ENCODE measurements at regions not wholly inside any gene's neighbourhood (a gene's known extent, or its start where the extent isn't known, plus 50 kb on each side); places are given as distances from the start of the nearest gene placed in this dataset.

DNA sequence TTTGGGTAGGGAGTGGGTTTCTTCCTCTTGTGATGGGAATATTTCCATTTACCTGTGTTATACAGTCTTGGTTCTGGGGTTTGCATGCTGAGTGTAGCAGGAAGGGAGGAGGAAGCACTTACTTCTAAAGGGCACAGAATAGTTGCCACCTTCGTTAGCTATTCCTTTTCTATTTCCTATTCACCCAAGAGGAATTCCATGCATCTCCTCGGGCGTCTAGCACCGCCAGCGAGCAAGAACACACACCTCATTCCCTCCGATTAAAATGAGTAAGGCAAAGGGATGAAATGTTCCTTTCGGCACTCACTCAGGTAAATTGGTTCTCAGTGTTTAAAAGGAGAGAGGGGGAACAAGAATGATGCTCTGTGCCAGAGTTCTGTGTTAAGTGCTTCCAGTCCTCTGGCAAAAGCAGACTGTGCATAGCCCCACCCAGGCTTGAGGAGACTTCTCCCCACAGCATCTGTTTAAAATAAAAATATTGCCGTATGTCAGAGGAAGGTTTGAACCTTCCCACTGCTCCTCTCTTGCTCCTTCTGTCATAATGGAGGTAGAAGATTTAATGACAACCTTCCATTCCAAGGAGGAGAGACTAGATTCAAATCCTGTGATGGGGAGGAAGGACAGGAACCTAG, 351.4 kb downstream of the PTTG2 start:
- no peak overlapping the region for H3K27ac ChIP-seq
- TF ChIP-seq, protein P1, sequence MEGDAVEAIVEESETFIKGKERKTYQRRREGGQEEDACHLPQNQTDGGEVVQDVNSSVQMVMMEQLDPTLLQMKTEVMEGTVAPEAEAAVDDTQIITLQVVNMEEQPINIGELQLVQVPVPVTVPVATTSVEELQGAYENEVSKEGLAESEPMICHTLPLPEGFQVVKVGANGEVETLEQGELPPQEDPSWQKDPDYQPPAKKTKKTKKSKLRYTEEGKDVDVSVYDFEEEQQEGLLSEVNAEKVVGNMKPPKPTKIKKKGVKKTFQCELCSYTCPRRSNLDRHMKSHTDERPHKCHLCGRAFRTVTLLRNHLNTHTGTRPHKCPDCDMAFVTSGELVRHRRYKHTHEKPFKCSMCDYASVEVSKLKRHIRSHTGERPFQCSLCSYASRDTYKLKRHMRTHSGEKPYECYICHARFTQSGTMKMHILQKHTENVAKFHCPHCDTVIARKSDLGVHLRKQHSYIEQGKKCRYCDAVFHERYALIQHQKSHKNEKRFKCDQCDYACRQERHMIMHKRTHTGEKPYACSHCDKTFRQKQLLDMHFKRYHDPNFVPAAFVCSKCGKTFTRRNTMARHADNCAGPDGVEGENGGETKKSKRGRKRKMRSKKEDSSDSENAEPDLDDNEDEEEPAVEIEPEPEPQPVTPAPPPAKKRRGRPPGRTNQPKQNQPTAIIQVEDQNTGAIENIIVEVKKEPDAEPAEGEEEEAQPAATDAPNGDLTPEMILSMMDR (conservative IDR thresholded peaks at IDR 0.05): no peak
- TF ChIP-seq ZFX (IDR thresholded peaks at IDR 0.05): no peak

DNA sequence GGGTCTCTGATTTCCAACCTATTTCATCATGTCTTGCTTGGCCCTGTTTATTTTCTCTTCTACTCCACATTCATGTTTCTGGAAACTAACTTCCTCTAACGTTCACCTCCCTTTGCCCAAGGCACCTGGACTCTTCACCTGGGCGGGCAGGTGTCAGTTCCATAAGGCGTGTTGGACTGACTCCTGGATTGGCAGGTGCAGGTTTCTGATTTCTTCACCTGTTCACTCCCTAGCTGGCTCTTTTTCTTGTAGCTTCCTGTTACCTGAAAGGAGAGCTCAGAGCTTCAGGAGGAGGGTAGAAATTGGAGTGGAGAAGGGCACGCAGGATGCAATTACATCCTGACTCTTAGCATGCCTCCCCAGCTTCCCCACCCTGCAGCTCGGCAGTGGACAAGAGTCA, 350.8 kb upstream of the KLF3 start:
- no peak overlapping the region for H3K27ac ChIP-seq
- TF ChIP-seq, protein P1 (conservative IDR thresholded peaks at IDR 0.05): no peak
- TF ChIP-seq ZFX (IDR thresholded peaks at IDR 0.05): no peak

DNA sequence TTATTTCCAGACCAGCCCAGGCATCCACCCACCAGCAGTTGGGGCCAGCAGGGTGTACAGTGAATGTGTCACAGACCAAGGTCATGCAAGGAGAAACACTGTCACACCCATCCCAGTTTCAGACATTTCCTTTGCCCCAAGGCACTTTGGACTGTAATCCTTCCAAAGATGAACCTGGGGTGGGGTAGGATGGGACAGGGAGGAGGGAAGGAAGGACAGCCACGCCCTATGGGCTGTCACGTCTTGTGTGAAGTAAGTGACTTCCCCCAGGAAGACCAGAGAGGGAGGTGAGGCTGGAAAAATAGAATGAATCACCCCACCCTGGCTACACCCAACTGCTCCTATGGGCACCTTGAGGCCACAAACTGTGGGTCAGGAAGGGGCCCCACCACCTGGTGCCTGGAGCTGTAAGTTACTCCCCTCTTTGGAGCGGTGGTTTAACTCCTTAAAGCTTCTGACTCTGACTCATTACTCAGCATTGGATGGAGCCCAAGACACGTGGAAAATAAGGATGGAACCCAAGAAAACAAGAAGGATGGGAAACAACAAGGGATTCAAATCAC, 349.9 kb upstream of the KLF3 start:
- TF ChIP-seq, protein P1 (conservative IDR thresholded peaks at IDR 0.05): no peak
- no peak for TF ChIP-seq ZFX (IDR thresholded peaks at IDR 0.05)

DNA sequence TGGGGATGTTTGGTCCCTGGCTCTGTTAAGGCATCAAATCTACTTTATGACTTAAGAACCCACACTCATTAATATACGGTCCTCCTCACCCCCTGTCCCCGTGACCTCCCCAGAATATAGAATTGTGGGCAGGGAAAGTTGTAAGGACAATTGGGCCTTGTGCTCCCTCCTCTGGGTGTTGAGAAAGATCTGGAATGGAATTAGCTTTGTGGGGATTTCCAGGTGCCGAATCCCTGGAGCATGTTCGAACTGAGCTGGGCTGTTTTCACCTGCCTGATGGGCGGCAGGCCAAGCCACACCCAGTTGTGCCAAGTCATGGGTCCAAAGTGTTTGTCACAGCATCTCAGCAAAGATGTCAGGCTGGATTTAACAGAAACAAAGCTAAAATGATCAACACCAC, 349.3 kb upstream of the KLF3 start:
- no peak overlapping the region for H3K27ac ChIP-seq
- TF ChIP-seq ZFX (IDR thresholded peaks at IDR 0.05): no peak
- TF ChIP-seq, protein P1 (conservative IDR thresholded peaks at IDR 0.05): no peak

More for the DNA sequence above, 349.9 kb upstream of the KLF3 start:
- H3K27ac ChIP-seq: no peak overlapping the region

DNA sequence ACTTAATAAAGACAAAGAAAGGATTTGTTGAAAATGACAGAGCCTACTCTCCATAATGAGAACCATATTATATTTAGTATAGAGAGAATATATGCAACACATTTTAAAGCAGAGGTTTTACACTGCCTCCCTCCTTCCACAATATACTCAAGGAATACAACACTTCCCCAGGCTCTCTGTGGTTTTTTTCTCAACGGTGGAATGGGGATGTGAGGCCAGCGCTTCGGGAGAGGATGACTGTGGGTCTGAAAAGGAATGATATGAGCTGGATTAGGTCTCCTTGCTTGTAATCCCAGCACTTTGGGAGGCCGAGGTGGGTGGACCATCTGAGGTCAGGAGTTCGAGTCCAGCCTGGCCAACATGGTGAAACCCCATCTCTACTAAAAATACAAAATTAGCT, 348.7 kb upstream of the KLF3 start:
- TF ChIP-seq, protein P1 (conservative IDR thresholded peaks at IDR 0.05): no peak
- no peak for TF ChIP-seq ZFX (IDR thresholded peaks at IDR 0.05)
- H3K27ac ChIP-seq: no peak overlapping the region

DNA sequence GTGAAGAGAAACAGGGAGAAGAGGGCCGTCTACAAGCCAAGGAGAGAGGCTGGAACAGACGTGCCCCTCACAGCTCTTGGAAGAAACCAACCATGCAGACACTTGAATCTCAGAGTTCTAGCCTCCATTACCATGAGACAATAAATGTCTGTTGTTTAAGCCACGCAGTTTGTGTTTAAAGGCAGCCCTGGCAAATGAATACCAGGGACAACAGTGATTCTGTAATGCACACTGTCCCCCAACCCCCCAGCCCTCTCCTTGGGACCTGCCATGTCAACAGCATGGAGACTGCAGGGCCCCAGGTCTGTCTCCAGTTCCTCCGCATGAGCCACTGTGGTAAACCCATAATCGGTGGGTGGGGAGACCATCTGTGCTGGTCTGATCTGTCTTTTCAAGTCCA, 348.0 kb upstream of the KLF3 start:
- H3K27ac ChIP-seq: no peak overlapping the region
- TF ChIP-seq, protein P1 (conservative IDR thresholded peaks at IDR 0.05): no peak
- no peak for TF ChIP-seq ZFX (IDR thresholded peaks at IDR 0.05)

DNA sequence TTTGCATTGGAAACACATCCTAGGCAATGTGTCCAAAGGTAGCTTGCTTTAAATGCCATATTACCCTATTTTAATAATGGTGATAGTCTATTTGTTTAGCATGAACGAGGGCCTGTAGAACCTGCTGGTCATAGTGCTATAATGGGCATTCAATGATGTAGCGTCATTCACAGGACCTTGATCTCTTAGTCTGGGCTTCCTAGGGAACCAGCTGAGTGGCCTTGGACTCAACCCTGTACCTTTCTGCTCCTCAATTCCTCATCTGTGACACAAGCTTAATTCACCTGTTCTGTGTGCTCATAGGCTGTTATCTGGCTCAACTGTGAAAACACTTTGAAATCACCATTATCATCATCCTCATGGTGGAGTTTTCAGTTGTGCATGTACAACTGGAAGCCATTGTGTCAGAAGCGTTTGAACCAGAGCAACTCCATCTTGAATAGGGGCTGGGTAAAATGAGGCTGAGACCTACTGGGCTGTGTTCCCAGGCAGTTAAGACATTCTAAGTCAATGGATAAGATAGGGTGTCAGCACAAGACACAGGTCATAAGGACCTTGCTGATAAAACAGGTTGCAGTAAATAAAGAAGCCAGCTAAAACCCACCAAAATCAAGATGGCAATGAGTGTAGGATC, 346.8 kb upstream of the KLF3 start:
- no peak overlapping the region for H3K27ac ChIP-seq
- no peak for TF ChIP-seq ZFX (IDR thresholded peaks at IDR 0.05)
- TF ChIP-seq, protein P1 (conservative IDR thresholded peaks at IDR 0.05): no peak

All from C4-2B (cell line).